OCI-LY7 (cell line): ENCODE measurements at regions not wholly inside any gene's neighbourhood (a gene's known extent, or its start where the extent isn't known, plus 50 kb on each side); places are given as distances from the start of the nearest gene placed in this dataset.

Source experiments
- BruUV-seq: library from RNA; stranded (reverse); fragments of 400-500 nt; replicated peaks from 2 replicates; lab custom pipeline; 2021; lab: Mats Ljungman, UMichigan
- CTCF ChIA-PET: fragments of 300-600 bp; sonication (Branson Sonifier 250); formaldehyde crosslinking; loops from one replicate; lab custom pipeline; 2022; ENCODE audit warnings: antibody characterized with exemption; ENCODE audit not compliant: unreplicated experiment; lab: Charles Lee
- POLR2A ChIA-PET: fragments of 300-600 bp; sonication (Branson Sonifier 250); formaldehyde crosslinking; loops from one replicate; lab custom pipeline; 2022; ENCODE audit warnings: antibody characterized with exemption; lab: Charles Lee
- DNase-seq: peaks from one replicate; pipeline ENCODE4 v3.0.0-alpha.2; 2015; ENCODE audit warnings: low spot score
- H2AFZ ChIP-seq: fragments of 200-600 bp; sonication (generic), shearing (Covaris generic); 2 replicates; pipeline ENCODE4 v1.6.1; 2014; ENCODE audit warnings: mild to moderate bottlenecking, antibody characterized with exemption, low read length, moderate library complexity
- H3K27ac ChIP-seq: fragments of 200-600 bp; sonication (generic); 2 replicates; pipeline ENCODE4 v1.5.1; 2014; ENCODE audit warnings: mixed run types, low read depth, mild to moderate bottlenecking, moderate library complexity, low read length, inconsistent platforms; ENCODE audit not compliant: poor library complexity, severe bottlenecking
- H3K36me3 ChIP-seq: fragments of 200-600 bp; sonication (generic); 2 replicates; pipeline ENCODE4 v1.6.1; 2014; ENCODE audit warnings: mild to moderate bottlenecking, antibody characterized with exemption, low read length, moderate library complexity, mixed read lengths; ENCODE audit not compliant: insufficient read depth
- H3K4me1 ChIP-seq: fragments of 200-600 bp; sonication (generic); 2 replicates; pipeline ENCODE4 v1.5.1; 2014; ENCODE audit warnings: mild to moderate bottlenecking, low read length; ENCODE audit not compliant: insufficient read depth, poor library complexity, severe bottlenecking
- H3K4me2 ChIP-seq: fragments of 200-600 bp; sonication (generic); 2 replicates; pipeline ENCODE4 v1.6.1; 2014; ENCODE audit warnings: mild to moderate bottlenecking, low read length
- H3K4me3 ChIP-seq: fragments of 200-600 bp; sonication (generic); 2 replicates; pipeline ENCODE4 v1.5.1; 2014; ENCODE audit warnings: mild to moderate bottlenecking, low read depth, low read length; ENCODE audit not compliant: poor library complexity, severe bottlenecking
- H3K79me2 ChIP-seq: fragments of 200-600 bp; sonication (generic); 2 replicates; pipeline ENCODE4 v1.6.1; 2016; ENCODE audit warnings: low read depth, mild to moderate bottlenecking, low read length, moderate library complexity, mixed read lengths; ENCODE audit not compliant: insufficient read depth
- H3K9me2 ChIP-seq: fragments of 200-600 bp; sonication (generic); 2 replicates; pipeline ENCODE4 v1.6.1; 2016; ENCODE audit warnings: mild to moderate bottlenecking, low read length, mixed read lengths; ENCODE audit not compliant: insufficient read depth
- H3K9me3 ChIP-seq: fragments of 200-600 bp; sonication (generic); 2 replicates; pipeline ENCODE4 v1.6.1; 2014; ENCODE audit warnings: mild to moderate bottlenecking, mixed run types, low read length, mixed read lengths
- H4K20me1 ChIP-seq: fragments of 200-600 bp; sonication (generic); 2 replicates; pipeline ENCODE4 v1.6.1; 2014; ENCODE audit warnings: mild to moderate bottlenecking, antibody characterized with exemption, low read length, moderate library complexity, mixed read lengths; ENCODE audit not compliant: insufficient read depth
- EZH2phosphoT487 ChIP-seq: fragments of 200-600 bp; sonication (generic); IDR thresholded peaks from 2 replicates; pipeline ENCODE4 v1.6.1; 2018; ENCODE audit warnings: low read depth, borderline replicate concordance, mild to moderate bottlenecking, mixed run types, antibody characterized with exemption, low read length, moderate library complexity, mixed read lengths
- intact Hi-C: fragments of 100-400 bp; cut with micrococcal nuclease; formaldehyde crosslinking; loops from one replicate; pipeline ENCODE4 v1.10.0; 2022; ENCODE audit not compliant: unreplicated experiment
- TF ChIP-seq, protein P1 (sequence below): fragments of 200-600 bp; sonication (generic); conservative IDR thresholded peaks from 2 replicates; pipeline ENCODE4 v1.5.1; 2014; ENCODE audit warnings: mild to moderate bottlenecking, antibody characterized with exemption, low read length, moderate library complexity, mixed read lengths

DNA sequence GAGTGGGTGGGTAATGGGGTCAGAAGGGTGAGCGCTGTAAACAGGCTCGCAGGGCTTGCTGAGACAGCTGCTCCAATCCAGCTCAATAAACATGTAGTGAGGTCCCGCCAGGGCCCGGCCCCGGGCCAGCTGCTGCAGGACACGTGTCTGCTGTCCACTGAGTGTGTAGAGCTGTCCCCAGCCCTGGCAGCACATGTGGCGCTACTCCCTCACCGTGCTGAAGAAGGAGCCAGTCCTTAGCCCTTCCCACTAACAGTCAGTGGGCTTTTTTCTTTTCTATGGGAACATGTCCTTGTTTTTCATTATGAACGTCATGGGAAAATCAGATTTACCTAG lies 78.9 kb upstream of the C1orf174 start:
- no peak overlapping the region for H2AFZ ChIP-seq
- H3K4me3 ChIP-seq = no peak overlapping the region
- H3K79me2 ChIP-seq = no peaks in the 10 kb centered on the region
- H3K9me2 ChIP-seq = no peaks in the 10 kb centered on the region
- no peaks in the 10 kb centered on the region for H3K9me3 ChIP-seq
- H3K4me2 ChIP-seq = no peak overlapping the region
- CTCF ChIA-PET = no interaction called here
- no peak overlapping the region for H3K27ac ChIP-seq
- H3K4me1 ChIP-seq = no peaks in the 10 kb centered on the region
- POLR2A ChIA-PET = interaction anchor here (1.0 kb wide), 1 partner anchor 56 kb away, joined by 3 read pairs; no protein-coding TSS in a partner anchor
- no TSS peak for BruUV-seq
- TF ChIP-seq, protein P1, sequence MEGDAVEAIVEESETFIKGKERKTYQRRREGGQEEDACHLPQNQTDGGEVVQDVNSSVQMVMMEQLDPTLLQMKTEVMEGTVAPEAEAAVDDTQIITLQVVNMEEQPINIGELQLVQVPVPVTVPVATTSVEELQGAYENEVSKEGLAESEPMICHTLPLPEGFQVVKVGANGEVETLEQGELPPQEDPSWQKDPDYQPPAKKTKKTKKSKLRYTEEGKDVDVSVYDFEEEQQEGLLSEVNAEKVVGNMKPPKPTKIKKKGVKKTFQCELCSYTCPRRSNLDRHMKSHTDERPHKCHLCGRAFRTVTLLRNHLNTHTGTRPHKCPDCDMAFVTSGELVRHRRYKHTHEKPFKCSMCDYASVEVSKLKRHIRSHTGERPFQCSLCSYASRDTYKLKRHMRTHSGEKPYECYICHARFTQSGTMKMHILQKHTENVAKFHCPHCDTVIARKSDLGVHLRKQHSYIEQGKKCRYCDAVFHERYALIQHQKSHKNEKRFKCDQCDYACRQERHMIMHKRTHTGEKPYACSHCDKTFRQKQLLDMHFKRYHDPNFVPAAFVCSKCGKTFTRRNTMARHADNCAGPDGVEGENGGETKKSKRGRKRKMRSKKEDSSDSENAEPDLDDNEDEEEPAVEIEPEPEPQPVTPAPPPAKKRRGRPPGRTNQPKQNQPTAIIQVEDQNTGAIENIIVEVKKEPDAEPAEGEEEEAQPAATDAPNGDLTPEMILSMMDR = no peak
- no peak for TF ChIP-seq EZH2phosphoT487
- no peaks in the 10 kb centered on the region for H4K20me1 ChIP-seq
- intact Hi-C loops = no loop called here
- no peak for DNase-seq
- H3K36me3 ChIP-seq = no peaks in the 10 kb centered on the region

DNA sequence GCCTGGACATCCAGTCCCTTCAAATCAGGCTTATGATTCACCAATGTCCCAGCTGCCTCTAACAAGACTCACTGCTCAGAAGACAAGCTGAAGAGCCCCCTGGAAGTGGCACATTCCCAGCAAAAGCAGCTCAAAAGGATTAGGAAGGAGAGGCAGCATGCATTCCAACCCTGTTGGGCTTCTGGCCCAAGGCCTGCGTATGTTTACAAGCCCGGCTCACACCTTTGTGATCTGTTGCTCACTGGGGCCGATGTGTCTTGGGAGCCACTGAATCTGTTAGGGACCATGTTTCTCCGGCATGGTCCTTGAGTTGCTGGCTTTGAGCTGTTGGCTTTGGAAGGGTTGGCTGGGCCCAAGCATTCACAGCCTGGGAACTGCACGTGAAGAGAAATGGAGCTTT lies 81.2 kb upstream of the C1orf174 start:
- ChIA-PET CTCF (no interaction called here), POLR2A (no interaction called here)
- Histone ChIP-seq H2AFZ (no peak overlapping the region), H3K4me1 (peaks cover 6% of the 10 kb centered on the region), H3K4me2 (no peak overlapping the region), H3K9me3 (no peaks in the 10 kb centered on the region), H3K36me3 (no peaks in the 10 kb centered on the region), H3K27ac (no peak overlapping the region), H3K79me2 (no peaks in the 10 kb centered on the region), H4K20me1 (no peaks in the 10 kb centered on the region), H3K4me3 (no peak overlapping the region), H3K9me2 (no peaks in the 10 kb centered on the region)
- DNase-seq = no peak
- BruUV-seq = no TSS peak
- TF ChIP-seq EZH2phosphoT487 = no peak
- TF ChIP-seq, protein P1 = no peak
- intact Hi-C loops = no loop called here

DNA sequence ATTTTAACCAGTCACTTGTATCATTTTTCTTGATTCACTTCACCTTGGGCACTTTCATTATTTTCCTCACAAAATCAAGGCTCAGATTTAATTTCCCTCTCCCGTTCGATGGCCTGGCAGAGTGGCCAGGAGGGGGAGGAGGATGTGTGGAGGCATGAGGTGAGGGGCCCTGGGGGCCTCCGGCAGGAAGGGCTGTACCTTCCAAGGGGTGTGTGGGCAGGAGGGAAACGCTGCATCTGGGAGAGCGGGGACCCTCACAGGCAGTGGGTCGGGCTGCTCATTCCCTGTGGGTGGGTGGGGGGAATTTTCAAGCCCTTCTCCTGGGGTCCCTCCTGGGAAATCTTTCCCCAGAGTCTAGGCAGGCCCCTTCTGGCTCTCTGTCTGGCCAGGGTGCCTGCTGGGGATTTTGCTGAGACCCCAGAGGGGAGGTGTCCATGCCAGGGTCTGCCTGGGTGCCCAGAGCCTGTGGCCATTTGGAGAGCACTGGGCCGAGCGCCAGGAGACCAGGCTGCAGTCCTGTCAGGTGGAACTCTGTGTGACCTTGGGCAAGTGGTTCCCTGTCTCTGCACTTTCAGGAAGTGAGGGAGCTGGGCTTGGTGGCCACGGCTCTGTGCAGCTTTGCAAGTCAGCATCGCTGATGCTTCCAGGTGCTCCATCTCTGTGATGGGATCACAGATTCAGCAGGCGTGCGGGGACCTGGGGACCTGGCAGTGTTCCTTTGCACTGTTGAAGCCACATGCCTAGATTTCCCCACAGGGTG lies 81.9 kb upstream of the C1orf174 start:
- TF ChIP-seq, protein P1 = no peak
- no peak for TF ChIP-seq EZH2phosphoT487
- Histone ChIP-seq H3K36me3 (no peaks in the 10 kb centered on the region), H3K79me2 (no peaks in the 10 kb centered on the region), H3K27ac (no peak overlapping the region), H3K4me1 (peaks cover 6% of the 10 kb centered on the region), H3K4me2 (no peak overlapping the region), H3K9me2 (no peaks in the 10 kb centered on the region), H4K20me1 (no peaks in the 10 kb centered on the region), H3K4me3 (no peak overlapping the region), H3K9me3 (no peaks in the 10 kb centered on the region), H2AFZ (no peak overlapping the region)
- intact Hi-C loops = no loop called here
- BruUV-seq = no TSS peak
- no peak for DNase-seq
- POLR2A ChIA-PET = no interaction called here
- CTCF ChIA-PET = no interaction called here
